ENCODE measurements at regions not wholly inside any gene's neighbourhood (a gene's known extent, or its start where the extent isn't known, plus 50 kb on each side); places are given as distances from the start of the nearest gene placed in this dataset.
A peak's percentile ranks its signal among the peaks of the same experiment; 100 is the strongest.
"Not testable (repeated sequence)": the region's sequence is repeated elsewhere in the genome, so short reads cannot be mapped to it uniquely, and the experiment has no call there.

DNA sequence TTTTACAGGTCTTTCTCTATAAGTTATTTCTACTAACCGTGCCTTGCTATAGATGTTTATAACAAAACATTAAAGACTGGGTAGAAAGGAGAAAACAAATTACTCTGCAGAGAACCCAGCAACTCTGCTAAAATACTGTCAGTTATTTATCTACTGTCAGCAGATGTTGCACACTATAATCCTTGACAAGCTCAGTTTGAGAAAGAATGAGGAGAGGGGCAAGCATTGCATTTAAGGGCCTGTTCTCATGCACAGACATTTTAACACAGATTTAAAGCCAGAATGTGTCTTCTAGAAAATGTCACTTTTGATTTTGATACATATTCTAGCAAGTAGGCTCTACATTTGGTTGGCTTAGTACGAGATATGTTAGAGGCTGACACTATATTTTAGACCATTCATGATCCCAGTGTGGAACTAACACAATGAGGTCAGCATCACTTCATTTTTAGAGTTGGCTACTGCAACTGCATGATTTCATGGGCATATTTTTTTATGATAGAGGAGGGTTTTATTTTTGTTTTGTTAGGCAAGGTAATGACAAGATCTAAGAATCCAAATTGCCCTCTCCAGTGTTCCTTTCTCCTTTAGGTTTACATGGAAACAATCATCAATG, 516.4 kb downstream of the ZEB2 start:
- DNase-seq, result peak; percentile 43

DNA sequence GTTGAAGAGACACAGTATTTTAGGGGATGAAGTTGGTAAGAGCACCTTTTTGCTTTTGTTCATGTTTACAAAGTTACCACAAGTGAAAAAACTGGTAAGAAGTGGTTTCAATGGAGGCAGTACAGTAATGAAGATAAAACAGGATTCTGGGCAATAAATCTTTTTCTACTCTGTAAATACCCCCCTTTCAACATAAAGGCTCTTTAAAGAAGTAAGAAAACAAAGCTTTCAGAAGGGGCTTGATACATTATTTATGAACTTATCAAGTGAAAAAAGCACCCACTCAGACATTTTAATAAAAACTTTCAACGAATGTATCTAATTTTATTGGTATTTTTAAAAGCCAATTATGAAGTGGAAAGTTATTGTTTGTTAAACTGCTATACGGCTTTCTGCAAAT, 522.9 kb downstream of the ZEB2 start:
- no peak for DNase-seq

DNA sequence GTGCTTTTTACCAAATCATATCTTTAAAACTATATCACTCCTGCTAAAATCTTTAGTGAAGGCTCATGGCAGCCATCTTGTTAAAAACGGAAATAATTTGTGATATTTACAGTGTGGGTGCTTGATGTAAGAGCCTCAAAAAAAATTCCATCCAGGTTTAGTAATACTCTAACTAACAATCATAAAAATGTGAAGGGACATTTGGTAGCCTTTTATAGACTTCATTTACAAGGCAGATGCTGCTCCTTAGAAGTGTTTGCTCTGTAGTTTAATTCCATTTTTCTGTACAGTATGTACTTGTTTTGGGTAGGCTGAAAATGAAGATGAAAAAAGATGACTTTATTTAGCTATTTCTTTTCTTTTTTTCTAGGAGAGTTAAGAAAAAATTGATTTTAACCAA, 525.0 kb downstream of the ZEB2 start:
- DNase-seq, result no peak

DNA sequence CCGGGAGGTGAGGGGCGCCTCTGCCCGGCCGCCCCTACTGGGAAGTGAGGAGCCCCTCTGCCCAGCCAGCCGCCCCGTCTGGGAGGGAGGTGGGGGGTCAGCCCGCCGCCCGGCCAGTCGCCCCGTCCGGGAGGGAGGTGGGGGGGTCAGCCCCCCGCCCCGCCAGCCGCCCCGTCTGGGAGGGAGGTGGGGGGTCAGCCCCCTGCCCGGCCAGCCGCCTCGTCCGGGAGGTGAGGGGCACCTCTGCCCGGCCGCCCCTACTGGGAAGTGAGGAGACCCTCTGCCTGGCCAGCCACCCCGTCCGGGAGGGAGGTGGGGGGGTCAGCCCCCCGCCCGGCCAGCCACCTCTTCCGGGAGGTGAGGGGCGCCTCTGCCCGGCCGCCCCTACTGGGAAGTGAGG, 528.3 kb downstream of the ZEB2 start:
- not testable (repeated sequence) for DNase-seq

DNA sequence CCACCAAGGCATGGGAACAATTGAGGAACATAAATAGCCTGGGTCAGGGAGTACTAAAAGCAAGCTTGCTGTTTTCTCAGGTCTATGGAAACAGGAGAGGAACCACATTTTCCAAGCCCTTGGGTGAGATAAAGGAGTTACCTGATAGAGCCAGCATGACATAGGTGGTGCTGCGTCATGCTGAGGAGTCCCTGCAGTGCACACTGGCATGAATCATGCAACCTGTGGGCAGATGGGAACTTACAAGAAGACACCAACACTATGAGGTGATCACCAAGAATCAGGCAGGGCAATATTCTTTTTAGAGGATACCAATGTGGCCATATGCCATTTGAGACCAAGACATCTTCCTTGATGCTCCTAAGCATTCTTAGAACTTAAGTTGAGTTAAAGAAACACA, 531.8 kb downstream of the ZEB2 start:
- DNase-seq, result no peak

DNA sequence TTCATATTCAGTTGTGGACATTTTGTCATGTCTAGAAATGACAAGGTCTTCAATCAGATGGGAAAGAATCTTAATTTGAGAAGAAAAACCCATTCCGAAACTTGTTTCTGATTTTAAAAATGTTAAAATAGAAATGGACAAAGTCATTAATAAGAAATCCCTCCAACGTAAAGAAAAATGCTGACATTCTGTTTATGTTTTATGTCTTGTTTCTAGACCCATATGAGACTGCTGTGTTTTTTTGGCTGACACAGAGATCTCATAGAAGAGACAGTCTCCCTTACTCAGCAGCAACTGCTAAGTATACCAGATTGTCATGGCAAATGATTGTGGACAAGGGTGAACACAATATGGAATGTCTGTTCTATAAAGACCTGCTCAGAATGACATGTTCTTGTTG, 538.5 kb downstream of the ZEB2 start:
- no peak for DNase-seq

DNA sequence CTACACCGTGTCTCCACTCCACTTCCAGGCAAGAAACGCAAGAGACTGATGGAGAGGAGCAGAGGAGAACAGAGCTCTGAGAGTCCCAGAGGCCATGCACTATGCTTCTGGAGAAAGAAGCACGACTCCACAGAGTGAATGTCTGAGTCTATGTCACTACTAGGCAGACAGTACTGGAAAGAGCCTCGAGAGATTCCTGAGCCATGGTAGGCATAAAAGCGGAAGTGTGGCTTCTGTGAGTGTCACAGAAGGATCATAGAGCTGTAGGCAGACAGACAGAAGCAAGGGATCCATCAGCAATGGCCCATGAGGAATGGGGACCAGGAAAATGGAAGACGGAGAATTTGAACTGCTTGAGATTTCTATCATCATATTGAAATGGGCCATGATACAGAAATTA, 542.6 kb downstream of the ZEB2 start:
- no peak for DNase-seq

DNA sequence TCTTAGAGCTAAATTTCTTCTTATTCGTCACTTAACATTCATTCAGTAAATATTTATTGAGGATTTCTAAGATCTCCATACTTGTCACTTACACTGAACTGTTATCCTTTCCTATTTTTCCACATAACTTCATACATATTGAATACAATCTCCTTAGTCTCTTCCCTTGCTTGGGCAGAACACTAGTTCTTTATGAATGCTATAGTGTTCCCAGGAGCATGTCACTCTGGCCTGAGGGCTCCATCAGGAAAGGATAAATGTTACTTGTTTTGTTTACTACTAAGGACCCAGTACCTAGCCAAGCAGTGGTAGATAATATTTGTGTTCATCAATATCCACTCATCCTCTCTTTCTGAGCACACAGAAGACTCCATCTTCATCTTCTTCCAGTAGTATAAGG, 544.7 kb downstream of the ZEB2 start:
- no peak for DNase-seq

DNA sequence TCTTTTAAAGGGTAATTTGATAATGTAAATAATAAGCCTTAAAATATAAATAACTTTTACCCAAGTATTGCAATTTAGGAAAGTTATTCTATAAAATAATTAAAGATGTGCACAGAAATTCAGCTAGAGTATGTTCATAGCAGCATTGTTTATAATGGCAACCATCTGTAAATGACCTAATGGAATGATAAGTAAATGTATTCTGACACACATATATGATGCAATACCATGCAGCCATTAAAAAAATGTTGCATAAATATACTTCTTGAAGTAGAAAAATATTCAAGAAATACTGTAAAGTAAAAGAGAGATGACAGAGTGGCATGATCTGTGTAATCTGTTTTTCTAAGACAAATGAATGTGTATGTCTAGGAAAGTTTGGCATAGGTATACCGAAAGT, 545.7 kb downstream of the ZEB2 start:
- no peak for DNase-seq

DNA sequence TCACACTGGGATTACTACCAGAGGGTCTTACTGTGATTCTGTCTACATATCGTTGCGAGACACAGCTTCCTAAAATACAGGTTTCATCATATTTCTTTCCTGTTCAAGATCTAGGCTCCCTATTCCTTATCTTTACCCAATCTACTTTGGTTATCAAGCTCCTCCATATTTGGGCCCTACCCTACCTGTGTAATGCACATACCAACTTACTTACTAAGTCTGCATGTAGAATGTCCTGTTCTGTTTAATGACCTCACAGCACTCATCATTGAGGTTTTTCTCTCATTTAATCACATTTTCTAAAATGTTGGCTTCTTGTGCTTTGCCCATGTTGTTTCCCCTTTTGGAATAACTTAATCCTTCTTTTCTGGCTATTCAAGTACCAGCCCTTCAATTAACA, 551.1 kb downstream of the ZEB2 start:
- no peak for DNase-seq

DNA sequence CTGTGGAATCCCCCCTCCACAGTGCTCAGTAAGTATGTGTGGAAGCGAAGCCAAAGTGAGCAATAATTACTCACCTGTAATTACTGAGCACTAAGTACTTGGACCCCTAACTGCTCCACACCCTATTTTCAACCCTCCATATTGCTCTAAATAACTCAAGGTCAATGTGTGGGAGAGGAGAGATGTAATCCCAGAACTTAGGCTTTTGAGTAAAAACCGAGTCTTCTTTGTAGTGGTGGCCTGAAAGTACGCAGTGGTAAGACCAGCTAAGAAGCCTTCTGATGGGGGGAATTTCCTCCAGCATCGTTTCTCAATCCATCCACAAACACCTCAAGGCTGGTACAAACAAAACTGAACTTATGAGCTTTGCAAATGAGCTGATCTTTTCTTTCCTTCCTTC, 551.6 kb downstream of the ZEB2 start:
- no peak for DNase-seq

DNA sequence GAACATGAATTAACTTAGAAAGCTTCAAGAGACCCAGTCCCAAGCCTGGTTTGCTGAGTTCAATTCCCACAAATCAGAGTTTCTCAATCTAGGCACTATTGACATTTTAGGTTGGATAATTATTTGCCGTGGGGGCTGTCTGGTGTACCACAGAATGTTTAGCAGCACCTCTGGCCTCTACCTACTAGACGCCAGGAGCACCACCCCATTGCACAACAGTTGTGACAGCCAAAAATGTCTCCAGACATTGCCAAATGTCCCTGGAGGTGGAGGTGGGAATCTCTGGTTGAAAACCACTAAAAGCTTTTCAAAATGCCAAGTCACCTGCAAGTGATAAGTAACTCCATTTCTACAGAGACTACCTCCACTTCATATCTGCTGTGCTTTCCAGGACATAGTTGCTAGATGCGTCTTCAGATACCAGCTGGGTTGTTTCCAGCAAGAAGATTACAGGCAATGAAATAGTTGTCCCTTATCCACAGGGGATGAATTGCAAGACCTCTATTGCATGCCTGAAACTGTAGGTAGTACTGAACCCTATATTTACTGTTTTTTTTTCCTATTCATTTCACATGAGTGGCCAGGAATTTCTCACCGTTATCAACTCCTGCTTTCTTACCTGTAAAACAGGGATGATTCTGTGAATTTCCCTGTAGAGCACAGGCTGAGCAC, 554.3 kb downstream of the ZEB2 start:
- DNase-seq, result no peak

DNA sequence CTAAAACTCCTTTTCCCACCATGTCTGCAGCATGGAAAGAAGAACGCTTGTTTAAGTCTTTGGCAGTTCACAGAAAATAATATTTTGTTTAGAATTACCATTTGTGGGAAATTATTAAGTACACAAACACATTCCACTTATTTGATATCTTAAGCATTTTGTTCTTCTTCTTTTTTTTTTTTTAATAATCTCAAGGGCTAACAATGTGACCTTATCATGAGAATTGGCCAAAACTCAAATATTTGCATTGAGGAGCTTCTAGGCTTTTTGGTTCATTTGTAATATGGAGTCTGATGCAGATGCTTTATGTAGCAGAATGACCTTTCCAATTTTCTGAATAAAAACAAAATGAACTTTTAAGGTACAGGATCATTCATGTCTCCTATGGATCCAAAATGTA, 555.0 kb downstream of the ZEB2 start:
- no peak for DNase-seq

DNA sequence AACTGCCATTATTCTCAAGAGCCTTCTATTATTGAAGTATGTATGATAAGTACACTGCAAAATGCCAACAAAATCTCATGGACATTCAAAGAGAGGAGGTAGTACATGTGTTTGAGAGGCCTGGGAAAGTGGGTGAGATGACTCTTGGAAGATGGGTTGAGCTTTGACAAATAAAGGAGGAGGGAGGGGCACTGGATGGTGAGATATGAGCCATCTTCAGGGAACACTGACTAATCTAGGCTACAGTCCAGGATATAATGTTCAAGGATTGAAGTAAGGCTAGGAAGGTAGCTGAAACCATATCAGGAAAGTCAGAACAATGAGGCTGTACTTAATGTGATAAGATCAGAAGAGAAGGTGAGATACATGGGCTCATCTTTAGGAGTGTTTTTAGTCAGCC, 559.7 kb downstream of the ZEB2 start:
- DNase-seq, result no peak

DNA sequence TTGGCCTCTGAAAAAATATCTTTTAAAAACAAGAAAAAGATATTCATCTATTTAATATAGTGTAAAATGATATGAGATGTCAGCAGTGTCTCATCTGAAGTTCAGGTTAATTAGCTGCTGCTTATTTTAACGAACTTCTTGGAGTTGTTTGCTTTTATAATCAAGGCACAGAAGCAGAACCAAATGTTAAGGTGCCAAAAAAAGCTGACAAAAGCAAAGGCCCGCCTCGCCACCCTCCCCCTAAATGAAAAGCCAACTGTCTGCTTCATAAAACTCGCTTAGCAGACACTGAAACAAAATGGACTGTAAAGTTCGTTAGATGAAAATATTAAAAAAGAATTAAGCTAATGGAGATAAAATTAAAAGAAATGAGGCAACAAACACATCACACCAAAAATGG, 562.6 kb downstream of the ZEB2 start:
- DNase-seq, result no peak

DNA sequence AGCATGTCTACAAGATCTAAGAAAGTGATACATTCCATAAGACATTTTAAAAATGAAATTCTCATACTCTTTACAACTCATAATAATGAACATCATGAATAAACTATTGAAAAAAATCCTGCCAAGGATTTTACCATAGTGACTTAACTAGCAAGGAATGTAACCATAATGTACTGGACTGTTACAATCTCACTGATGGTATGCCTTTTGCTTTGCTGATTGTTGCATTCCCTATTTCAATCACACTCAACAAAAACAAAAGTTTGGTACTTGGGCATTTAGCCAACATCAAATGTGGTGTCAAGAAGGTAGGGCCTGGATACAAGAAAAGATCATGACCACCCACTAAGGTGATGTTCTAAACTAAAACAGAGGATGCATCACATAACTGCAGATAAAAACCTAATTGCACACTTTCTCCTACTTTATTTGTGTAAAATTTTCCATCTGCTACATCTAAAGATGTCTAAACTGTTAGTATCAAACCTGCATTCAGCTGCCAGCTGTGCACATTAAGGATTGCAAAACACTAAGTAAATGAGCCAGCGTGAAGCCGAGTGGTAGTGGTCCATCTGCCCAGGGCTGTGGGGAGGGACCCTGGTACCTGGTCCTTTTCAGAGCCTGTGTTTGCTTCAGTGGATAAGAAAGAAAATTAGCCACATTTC, 564.4 kb downstream of the ZEB2 start:
- no peak for DNase-seq

DNA sequence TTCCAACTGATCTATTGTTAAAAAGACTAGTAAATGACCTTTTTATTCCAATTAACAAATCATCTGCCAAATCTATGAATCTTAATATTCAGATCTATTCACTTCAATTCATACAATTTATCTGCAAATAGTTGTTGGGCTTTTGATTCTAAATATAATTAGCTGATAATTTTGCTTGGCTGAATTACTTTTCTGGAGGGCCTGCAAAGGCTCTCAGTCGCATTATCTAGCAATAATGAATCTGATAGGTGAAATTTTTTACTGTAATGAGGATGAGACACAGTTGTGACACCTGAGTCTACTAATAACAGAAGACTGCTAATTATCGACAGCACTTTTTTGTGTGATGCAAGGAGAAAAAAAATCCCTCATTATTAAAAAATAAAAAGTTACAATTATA, 565.1 kb downstream of the ZEB2 start:
- DNase-seq, result no peak

DNA sequence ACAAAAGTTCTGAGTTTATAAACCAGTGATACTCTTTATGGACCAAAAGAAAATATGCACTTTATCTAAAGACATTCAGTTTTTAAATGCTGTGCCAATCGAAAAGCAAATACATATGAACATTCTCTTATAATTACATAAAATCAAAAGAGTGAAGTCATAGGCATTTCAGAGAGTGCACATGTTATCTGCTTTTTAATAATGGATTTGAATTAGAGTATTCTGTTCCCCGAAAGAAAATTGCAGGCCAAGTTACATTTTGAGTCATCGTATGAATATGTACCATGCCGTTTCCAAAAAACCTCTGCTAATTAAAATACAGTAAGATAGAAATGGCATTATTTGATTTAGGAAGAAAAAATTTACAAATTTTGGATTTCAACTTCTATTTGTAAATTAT, 565.7 kb downstream of the ZEB2 start:
- no peak for DNase-seq

DNA sequence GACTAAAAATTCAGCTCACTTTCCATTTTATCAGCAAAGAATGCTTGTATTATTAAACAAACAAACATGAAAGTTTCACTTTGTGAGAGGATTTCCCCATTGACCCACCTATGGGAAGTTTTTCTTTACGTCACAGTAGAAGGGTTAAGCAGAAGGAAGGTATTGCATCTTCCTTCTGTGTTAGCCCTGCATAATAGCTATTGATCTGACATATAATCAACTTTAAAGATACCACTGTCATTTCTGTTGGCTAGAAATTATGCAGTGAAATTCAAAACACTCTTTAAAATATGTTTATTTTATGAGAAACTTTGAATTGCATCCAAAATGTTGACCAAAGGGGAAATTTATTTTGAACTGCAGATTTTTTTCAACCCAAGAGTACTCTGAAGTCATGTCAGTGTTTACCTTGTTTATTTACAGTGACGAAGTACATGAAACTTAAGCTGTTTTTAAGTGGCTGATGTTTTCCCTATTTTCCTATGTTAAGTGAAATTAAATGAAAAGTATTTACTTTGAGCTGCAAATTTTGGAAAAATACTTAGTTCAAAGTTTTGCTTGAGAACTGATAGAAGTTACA, 566.4 kb downstream of the ZEB2 start:
- DNase-seq, result no peak

DNA sequence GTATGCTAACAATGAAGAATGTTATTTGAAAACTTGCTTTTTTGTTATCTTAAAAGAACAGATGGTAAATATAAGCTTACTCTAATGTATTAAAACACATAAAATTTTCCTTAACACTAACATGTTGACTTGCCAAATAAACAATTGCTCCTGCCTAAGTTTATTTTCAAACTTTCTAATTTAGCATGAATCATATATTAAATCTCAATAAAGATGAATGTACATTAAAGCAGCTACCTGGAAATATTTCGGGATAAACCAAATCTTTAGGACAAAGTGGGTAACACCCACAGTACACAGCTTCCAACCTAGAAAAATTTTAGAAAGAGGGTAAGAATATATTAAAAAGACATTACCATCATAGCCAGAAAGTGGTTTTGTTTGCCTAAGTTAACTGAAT, 567.4 kb downstream of the ZEB2 start:
- no peak for DNase-seq

DNA sequence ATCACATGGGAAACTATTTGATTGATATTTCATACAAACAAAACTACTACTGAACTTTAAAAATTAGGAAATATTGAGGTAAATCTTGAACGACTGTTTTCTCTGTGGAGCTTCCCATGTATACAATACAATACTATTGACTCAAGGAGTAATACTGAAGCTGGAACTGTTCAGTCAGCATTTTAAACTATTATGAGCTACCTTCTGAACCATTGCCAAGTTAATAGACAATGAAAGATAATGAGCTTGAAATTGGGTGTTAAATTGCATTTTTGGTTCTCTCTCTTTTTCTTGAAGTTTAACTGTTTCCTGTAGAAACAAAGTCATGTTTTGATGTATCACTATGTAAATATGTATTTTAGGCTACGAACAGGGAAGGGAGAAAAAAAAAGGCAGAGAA, 569.2 kb downstream of the ZEB2 start:
- DNase-seq, result no peak

DNA sequence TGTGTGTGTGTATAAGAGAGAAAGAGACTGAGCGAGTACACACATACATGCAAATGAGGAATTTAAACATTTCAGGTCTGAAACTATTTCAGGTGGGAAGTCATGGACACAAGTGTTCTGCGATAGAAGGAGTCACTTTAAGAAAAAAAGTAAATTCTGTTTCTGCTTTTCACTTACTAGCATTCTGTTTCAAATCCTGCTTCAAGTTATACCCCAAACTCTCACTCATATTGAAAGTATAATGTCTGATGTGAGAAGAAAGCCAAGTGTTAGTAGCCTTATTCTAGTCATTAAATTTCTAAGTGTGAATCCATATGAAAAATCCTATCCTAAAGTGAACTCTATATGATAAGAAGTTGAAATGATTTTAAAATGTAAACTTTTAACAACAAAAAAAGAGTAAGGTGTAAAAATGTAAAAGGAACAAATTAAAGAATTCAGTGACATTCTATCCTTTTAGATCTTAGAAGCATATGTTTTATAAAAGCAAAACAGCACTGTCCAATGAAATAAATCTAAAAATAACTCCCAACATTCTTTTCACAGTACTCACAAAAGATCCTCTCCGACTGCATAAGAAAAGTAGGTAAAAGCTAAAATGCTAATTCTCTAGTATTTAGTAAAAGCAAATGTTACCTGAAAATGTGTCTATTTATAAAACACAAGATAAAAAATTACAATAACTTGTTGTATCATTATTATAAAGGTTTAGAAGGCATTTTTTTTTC, 570.6 kb downstream of the ZEB2 start:
- DNase-seq, result no peak

DNA sequence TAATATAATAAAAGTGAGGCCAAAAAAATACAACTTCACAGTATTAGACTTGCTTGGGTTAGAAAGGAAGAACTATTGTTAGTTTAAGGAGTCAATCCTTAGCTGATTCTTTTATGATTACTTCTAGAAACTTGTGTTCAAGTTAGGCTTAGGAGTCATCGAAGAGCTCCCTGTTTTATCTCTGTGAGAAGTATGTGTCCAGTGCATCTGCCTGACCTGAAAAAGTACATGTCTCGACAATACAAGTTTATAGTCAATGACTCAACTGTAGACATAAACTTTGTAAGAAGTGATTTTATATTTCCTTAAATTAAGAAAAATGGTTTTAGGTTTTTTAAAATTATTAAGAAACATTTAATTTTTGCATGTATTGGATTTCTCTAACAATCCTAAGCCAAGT, 571.2 kb downstream of the ZEB2 start:
- DNase-seq, result no peak
